OCI-LY1 (cell line): ENCODE measurements at regions not wholly inside any gene's neighbourhood (a gene's known extent, or its start where the extent isn't known, plus 50 kb on each side); places are given as distances from the start of the nearest gene placed in this dataset.

ENCODE experiments used
- CTCF ChIP-seq: fragments of 200-600 bp; sonication (generic), shearing (Covaris generic); IDR thresholded peaks from 2 replicates; pipeline ENCODE4 v1.5.1; 2017; ENCODE audit warnings: mild to moderate bottlenecking, antibody characterized with exemption, low read length, moderate library complexity, mixed read lengths
- EZH2 ChIP-seq: fragments of 200-600 bp; sonication (generic), shearing (Covaris generic); IDR thresholded peaks from 2 replicates; pipeline ENCODE4 v1.8.0; 2017; ENCODE audit warnings: borderline replicate concordance, mixed run types, mild to moderate bottlenecking, antibody characterized with exemption, low read length, moderate library complexity, mixed read lengths

GRCh38 chr9:93378276-93378675 is 73.2 kb upstream of the FAM120A start:
- no peak for TF ChIP-seq CTCF
- no peak for TF ChIP-seq EZH2
